Bone marrow (tissue), 2 donors: ENCODE measurements at regions not wholly inside any gene's neighbourhood (a gene's known extent, or its start where the extent isn't known, plus 50 kb on each side); places are given as distances from the start of the nearest gene placed in this dataset.

Source experiments
- DNase-seq, 2 donors: peaks; one replicate each; lab custom pipeline; 2025; lab: John Stamatoyannopoulos, UW

DNA sequence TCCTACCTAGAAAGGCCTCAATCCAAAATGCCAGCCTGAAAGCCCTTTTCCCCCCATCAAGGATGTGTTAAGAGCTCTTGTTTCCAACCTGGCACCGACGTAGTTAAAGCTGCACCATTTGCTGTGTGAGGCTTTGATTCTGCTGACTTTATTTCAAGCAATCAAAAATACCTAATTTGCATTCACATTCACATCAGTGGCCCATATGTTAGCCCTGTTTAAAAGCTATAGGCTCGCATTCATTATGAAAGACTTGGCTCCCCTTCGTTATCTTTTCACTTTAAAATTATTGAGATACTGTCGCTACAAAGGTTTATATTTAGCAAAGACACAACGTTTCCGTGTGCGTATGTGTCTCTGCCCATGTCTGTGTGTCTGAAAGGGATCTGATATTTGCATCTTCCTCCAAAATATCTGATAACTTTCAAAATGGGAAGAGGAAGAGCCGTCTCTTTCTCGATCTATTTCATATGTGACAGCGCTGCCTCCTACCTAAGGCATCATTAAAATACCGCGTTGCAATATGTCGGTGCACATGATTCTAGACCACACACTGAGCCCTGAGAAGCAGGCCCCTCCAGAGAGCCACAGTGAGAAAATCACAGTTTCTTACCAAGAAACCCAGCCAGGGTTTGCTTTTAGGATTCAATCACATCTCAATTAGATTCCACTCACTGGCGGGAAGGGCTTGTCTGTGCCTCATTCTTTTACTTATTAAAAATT, 57.1 kb upstream of the ITPRID1 start:
- no peak for DNase-seq

DNA sequence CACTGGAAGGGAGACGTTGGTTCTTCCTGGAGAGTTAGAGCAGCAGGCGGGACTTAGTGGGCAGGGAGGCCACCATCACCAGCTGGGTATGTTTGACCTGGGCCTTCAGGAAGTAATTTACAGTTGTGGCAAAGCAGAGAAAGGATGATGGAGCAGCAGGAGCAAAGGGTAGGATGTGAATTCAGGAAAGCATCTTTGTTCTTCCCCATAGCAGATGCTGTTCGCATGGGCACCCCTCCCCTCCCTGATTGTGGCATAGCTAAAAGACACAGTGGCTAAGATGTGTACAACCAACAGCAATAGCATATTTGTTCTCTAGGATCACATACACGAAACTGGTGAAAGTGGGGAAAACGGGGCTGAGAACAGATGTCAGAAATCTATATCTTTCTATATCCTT, 56.3 kb upstream of the ITPRID1 start:
- no peak for DNase-seq

DNA sequence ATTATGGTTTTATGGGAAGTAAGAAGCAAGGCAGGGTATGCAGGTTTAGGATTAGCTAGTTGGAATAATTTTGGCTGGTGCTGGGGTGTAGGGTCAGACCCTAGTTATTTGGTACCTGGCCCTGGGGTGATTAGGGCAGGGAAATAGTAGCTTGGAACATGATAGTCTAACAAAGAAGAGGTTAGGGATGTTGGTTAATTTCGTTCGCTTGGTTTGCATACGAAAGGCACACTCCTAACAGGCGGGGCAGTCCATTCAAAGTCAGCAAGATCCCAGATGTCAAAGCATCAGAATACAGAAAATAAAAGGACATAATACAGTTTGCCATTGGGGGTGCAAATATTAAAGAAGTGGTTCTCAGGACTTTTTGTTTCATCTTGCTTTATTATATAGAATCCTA, 55.7 kb upstream of the ITPRID1 start:
- DNase-seq, result no peak

DNA sequence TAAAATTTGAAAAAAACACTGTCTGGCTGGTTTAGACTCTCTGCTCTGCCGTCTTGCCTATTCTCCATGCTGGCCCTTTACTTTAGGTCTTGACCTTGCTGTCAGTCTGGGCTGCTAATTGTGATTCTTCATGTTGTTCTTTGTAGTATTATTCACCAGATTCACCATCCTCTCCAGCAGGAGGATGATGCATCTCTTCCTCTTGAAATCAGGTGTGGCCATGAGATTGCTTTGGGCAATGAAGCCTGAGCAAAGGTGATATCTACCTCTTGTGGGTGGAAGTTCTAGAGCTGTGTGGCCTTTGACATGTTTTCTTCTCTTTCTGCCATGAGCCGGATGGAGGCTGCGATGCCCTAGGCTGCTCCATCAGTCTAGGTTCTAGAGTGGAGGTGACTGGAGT, 51.3 kb upstream of the ITPRID1 start:
- no peak for DNase-seq
